Naive B cell (primary cell): ENCODE measurements at regions not wholly inside any gene's neighbourhood (a gene's known extent, or its start where the extent isn't known, plus 50 kb on each side); places are given as distances from the start of the nearest gene placed in this dataset.

Experiments
- ATAC-seq, 2 donors: fragments of 150-1000 bp; cut with Tn5 transposase; 2 replicates each; pipeline ENCODE4 v1.10.0; 2021; ENCODE audit warnings: low read depth in 2 of 2, mild to moderate bottlenecking in 2 of 2, moderate library complexity in 2 of 2
- DNase-seq: peaks from one replicate; pipeline ENCODE4 v3.0.0; 2022
- H3K27ac Mint-ChIP-seq, 6 donors: one replicate each; pipeline ENCODE4 v1.8.0; 2020 to 2022; ENCODE audit warnings: mild to moderate bottlenecking in 6 of 6, mixed read lengths in 6 of 6, moderate library complexity in 5 of 6, inconsistent platforms in 2 of 6
- H3K27me3 Mint-ChIP-seq, 3 donors: one replicate each; pipeline ENCODE4 v1.8.0; 2021 to 2022; ENCODE audit warnings: mixed read lengths in 3 of 3, mild to moderate bottlenecking in 1 of 3
- H3K36me3 Mint-ChIP-seq, 2 donors: one replicate each; pipeline ENCODE4 v1.8.0; 2020 to 2022; ENCODE audit warnings: mixed read lengths in 2 of 2, inconsistent platforms in 1 of 2, mild to moderate bottlenecking in 1 of 2
- H3K4me1 Mint-ChIP-seq, 3 donors: one replicate each; pipeline ENCODE4 v1.8.0; 2020 to 2022; ENCODE audit warnings: mixed read lengths in 3 of 3, inconsistent platforms in 1 of 3, mild to moderate bottlenecking in 1 of 3, moderate library complexity in 1 of 3
- H3K4me3 Mint-ChIP-seq, 8 donors: one replicate each; pipeline ENCODE4 v1.8.0; 2020 to 2022; ENCODE audit warnings: mild to moderate bottlenecking in 8 of 8, mixed read lengths in 8 of 8, moderate library complexity in 8 of 8, inconsistent platforms in 2 of 8
- H3K9me3 Mint-ChIP-seq, 7 donors: one replicate each; pipeline ENCODE4 v1.8.0; 2020 to 2022; ENCODE audit warnings: mixed read lengths in 7 of 7, mild to moderate bottlenecking in 5 of 7, inconsistent platforms in 2 of 7, moderate library complexity in 1 of 7

DNA sequence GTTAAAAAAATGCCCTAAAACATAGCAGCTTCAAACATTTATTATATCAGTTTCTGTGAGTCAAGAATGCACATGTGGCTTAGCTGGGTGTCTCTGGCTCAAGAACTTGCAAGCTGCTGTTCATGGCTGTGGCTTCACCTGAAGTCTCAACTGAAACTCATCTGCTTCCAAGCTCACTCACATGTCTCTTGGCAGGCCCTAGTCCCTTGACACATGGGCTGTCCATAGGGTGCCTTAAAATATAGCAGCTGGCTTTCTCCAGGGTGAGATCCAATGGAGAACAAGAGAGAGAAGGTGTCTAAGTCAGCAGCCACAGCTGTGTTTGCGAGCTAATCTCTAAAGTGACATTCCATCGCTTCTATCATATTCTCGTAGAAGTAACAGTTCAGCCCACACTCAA, 152.8 kb downstream of the DSEL start:
- Mint-ChIP-seq H3K27ac (no peak overlapping the region), H3K36me3 (no peaks in the 10 kb centered on the region), H3K4me1 (no peaks in the 10 kb centered on the region), H3K4me3 (no peak overlapping the region), H3K27me3 (no peaks in the 10 kb centered on the region), H3K9me3 (no peaks in the 10 kb centered on the region)
- DNase-seq = no peak
- ATAC-seq = no peak

DNA sequence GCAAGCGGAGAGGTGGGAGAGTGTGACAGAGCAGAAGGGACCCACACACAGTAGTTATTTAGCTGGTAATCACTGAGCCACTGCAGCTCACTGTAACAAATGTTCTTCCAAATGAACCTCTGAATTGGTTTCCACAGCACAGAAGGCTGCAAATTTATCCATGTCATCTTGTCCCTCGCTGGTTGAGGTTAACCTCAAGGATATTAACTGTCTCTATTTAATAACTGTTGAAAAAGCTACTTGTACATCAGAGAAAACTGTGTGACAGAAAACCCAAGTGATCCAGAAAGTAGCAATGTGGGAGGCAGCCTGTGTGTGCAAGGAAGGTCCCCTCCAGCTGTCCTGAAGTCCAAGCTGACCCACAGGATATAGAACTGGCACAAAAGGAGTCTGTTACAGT, 153.6 kb downstream of the DSEL start:
- H3K27me3 Mint-ChIP-seq = no peaks in the 10 kb centered on the region
- no peaks in the 10 kb centered on the region for H3K4me1 Mint-ChIP-seq
- no peak overlapping the region for H3K27ac Mint-ChIP-seq
- DNase-seq (no peak), ATAC-seq (no peak)
- no peaks in the 10 kb centered on the region for H3K9me3 Mint-ChIP-seq
- peaks cover 0 to 1% of the 10 kb centered on the region in 2 donors for H3K36me3 Mint-ChIP-seq
- no peak overlapping the region for H3K4me3 Mint-ChIP-seq

DNA sequence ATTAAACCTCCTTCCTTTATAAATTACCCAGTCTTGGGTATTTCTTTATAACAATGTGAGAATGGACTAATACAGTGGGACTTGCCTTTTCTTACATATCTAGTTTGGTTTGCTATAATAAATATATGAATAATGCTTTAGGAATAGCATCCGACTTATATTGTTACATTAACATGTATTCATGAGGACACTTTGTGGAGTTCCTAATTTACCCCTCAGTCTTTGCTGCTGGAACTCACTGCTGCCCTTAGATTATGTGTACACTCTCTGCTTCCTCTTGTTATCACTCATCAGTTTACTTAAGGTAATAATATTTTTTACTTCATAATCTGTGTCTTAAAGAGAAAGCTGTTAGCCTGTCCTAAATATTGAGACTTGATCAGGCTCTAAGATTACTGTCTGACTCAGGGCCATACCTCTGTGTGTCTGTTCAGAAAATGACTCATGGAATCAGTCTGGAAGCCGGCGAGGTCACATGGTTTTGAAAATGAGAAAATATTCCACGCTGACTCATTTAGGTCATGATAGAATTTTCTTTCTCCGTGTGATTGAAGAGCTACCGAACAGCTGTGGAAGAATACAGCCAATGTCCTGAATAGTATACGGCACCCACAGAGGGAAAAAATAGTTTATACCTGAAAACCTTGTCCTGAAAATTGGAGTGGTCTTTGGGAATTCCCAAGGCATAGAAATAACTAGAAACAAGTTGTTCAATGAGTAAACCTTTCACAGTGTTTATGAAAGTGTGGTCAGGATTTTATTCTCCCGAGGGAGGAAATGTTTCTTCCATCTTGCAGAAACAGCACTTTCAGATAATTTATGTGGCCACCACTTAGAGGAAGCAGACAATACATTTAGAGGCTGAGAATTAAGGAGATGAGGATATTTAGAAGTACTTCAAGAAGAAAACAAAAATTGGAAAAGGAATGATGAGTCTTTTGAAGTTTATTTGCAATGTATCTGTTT, 156.4 kb downstream of the DSEL start:
- no peaks in the 10 kb centered on the region for H3K27me3 Mint-ChIP-seq
- H3K4me1 Mint-ChIP-seq = no peaks in the 10 kb centered on the region
- peaks cover 0 to 7% of the 10 kb centered on the region in 2 donors for H3K36me3 Mint-ChIP-seq
- no peak overlapping the region for H3K4me3 Mint-ChIP-seq
- no peak overlapping the region for H3K27ac Mint-ChIP-seq
- peaks cover 0 to 4% (median 0%) of the 10 kb centered on the region in 7 donors for H3K9me3 Mint-ChIP-seq
- ATAC-seq (no peak), DNase-seq (no peak)

DNA sequence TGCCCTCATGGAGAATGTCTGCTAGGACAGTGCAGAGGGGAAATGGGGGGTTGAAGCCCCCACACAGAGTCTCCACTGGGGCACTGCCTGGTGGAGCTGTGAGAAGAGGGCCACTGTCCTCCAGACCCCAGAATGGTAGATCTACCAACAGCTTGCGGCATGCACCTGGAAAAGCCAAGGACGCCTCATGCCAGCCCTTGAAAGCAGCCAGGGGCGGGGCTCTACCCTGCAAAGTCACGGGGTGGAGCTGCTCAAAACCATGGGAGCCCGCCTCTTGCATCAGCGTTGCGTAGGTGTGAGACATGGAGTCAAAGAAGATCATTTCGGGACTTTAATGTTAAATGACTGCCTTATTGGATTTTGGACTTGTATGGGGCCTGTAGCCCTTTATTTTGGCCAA, 157.6 kb downstream of the DSEL start:
- Mint-ChIP-seq H3K9me3 (peaks cover 0 to 4% (median 0%) of the 10 kb centered on the region in 7 donors), H3K36me3 (peaks cover 0 to 7% of the 10 kb centered on the region in 2 donors), H3K27ac (no peak overlapping the region), H3K4me1 (no peaks in the 10 kb centered on the region), H3K4me3 (no peak overlapping the region), H3K27me3 (no peaks in the 10 kb centered on the region)
- no peak for ATAC-seq
- DNase-seq = no peak

DNA sequence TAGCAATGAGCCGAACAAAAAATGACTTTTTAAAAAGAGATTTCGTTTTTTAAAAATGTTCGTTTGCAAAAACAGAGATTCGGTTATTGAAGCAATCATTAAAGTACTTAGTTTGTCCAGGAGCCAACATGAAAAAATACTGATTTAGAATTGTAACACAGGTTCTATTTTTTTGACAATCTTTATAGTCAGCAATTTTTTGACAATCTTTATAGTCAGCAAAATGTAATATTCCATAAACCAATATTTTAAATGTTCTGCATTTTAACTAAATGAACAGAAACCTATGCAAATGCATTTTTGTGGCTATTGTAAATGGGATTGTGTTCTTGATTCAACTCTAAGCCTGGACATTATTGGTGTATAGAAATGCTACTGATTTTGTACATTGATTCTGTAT, 161.8 kb downstream of the DSEL start:
- ATAC-seq (no peak), DNase-seq (no peak)
- no peaks in the 10 kb centered on the region for H3K4me1 Mint-ChIP-seq
- H3K36me3 Mint-ChIP-seq = peaks cover 0 to 7% of the 10 kb centered on the region in 2 donors
- no peak overlapping the region for H3K4me3 Mint-ChIP-seq
- no peaks in the 10 kb centered on the region for H3K27me3 Mint-ChIP-seq
- peaks cover 0 to 4% (median 0%) of the 10 kb centered on the region in 7 donors for H3K9me3 Mint-ChIP-seq
- H3K27ac Mint-ChIP-seq = no peak overlapping the region

DNA sequence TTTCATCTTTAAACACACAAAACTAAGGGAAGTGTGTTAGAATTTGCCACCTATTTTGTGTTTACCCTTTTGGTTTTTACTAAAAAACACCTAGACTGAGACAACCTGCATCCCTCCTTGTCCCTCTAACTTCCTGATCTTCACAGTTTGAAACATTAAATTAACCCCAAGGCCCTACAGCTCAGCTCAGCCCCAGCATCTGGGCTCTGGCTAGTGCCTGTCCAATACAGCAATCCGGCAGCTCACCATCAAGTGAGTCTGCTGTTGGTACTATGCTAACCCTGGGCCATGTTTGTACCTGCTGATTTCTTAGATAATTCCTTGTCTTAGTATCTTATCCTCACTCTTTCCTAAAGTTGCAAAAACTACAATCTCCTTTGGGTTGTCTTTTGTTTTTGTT, 162.4 kb downstream of the DSEL start:
- H3K4me3 Mint-ChIP-seq = no peak overlapping the region
- no peak for DNase-seq
- H3K9me3 Mint-ChIP-seq = peaks cover 0 to 4% (median 0%) of the 10 kb centered on the region in 7 donors
- no peak overlapping the region for H3K27ac Mint-ChIP-seq
- peaks cover 0 to 7% of the 10 kb centered on the region in 2 donors for H3K36me3 Mint-ChIP-seq
- ATAC-seq = no peak
- no peaks in the 10 kb centered on the region for H3K27me3 Mint-ChIP-seq
- no peaks in the 10 kb centered on the region for H3K4me1 Mint-ChIP-seq

DNA sequence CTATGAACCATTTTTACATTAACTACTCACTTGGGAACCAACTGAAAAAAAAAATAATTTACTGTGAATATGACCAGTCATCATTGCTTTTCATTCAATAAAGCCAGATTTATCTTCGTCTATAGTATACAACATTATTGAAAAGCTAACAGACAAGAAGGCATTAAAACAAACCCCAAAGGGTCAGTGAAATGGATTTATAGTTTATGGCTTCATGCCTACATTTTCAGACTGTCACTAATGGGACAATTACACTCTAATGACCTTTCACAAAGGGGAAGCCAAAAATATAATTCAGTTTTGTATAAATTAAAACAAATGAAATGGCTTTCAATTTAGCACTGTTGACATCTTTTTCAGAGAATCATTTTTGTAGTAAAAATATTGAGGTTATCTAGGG, 169.1 kb downstream of the DSEL start:
- no peaks in the 10 kb centered on the region for H3K27me3 Mint-ChIP-seq
- H3K4me3 Mint-ChIP-seq = no peak overlapping the region
- ATAC-seq (no peak), DNase-seq (no peak)
- H3K4me1 Mint-ChIP-seq = no peaks in the 10 kb centered on the region
- H3K9me3 Mint-ChIP-seq = no peaks in the 10 kb centered on the region
- no peaks in the 10 kb centered on the region for H3K36me3 Mint-ChIP-seq
- no peak overlapping the region for H3K27ac Mint-ChIP-seq

DNA sequence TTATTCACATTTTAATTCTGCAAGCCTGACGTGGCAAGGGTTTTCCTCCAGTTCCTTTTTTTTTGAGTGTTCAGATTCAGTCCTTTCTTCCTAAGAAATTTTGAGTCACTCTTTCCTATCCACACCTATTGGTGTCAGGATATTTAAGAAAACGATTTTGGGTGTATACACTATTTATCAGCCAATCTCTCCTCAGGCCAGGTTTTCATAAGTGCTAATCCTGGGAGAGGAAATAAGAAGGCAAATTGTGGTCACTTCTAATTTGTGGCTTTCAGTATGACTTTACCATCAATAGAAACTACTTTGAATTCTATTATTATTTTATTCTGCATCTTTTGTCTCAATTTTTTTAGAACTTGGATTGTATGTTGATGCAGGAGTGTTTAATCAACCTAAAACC, 174.4 kb downstream of the DSEL start:
- ATAC-seq (no peak), DNase-seq (no peak)
- H3K4me3 Mint-ChIP-seq = no peak overlapping the region
- H3K9me3 Mint-ChIP-seq = peaks cover 0 to 9% (median 2%) of the 10 kb centered on the region in 7 donors
- H3K27ac Mint-ChIP-seq = no peak overlapping the region
- H3K4me1 Mint-ChIP-seq = no peaks in the 10 kb centered on the region
- no peaks in the 10 kb centered on the region for H3K27me3 Mint-ChIP-seq
- no peaks in the 10 kb centered on the region for H3K36me3 Mint-ChIP-seq

DNA sequence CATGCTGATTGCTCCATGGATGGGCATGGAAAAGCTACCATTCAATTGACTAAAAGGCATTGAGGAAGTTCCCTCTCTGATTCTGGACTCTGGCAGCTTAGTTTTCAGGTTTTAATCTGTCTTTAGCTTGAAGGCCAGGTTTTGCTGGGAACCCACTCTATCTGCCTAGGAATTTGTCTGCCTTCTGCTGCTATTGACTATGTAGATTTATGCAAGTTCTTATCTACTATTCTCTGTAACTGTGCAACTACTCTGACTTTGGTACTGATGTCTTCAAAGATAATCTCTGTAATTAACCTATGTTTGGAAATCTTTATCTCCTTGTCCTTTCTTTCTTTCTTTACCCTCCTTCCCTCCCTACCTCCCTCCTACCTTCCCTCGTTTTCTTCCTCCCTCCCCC, 178.8 kb downstream of the DSEL start:
- H3K4me1 Mint-ChIP-seq = no peaks in the 10 kb centered on the region
- ATAC-seq (no peak), DNase-seq (no peak)
- no peaks in the 10 kb centered on the region for H3K36me3 Mint-ChIP-seq
- peaks cover 0 to 9% (median 5%) of the 10 kb centered on the region in 7 donors for H3K9me3 Mint-ChIP-seq
- no peak overlapping the region for H3K4me3 Mint-ChIP-seq
- H3K27me3 Mint-ChIP-seq = peaks cover 0 to 4% (median 0%) of the 10 kb centered on the region in 3 donors
- H3K27ac Mint-ChIP-seq = no peak overlapping the region

DNA sequence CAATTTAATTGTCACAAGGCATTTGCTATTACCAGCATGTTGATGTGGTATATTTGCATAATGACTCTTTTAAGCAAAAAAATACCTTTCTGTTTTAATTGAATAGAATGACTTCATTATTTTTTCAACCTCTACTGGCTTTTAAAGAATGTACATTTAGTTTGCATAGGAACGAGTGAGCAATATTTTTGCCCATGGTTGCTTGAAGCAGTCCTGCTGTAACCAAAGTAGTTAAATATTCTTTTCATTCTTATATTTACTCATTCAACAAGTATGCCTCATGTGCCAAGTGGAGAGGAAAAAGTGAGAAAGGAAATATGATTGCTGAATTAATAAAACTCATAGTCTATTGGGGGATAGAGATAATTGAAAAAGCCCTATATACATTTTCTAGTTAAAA, 184.7 kb downstream of the DSEL start:
- H3K4me1 Mint-ChIP-seq = no peaks in the 10 kb centered on the region
- DNase-seq (no peak), ATAC-seq (no peak)
- H3K9me3 Mint-ChIP-seq = peaks cover 0 to 9% (median 0%) of the 10 kb centered on the region in 7 donors
- H3K4me3 Mint-ChIP-seq = no peak overlapping the region
- no peak overlapping the region for H3K27ac Mint-ChIP-seq
- H3K27me3 Mint-ChIP-seq = peaks cover 0 to 4% (median 0%) of the 10 kb centered on the region in 3 donors
- H3K36me3 Mint-ChIP-seq = no peaks in the 10 kb centered on the region

DNA sequence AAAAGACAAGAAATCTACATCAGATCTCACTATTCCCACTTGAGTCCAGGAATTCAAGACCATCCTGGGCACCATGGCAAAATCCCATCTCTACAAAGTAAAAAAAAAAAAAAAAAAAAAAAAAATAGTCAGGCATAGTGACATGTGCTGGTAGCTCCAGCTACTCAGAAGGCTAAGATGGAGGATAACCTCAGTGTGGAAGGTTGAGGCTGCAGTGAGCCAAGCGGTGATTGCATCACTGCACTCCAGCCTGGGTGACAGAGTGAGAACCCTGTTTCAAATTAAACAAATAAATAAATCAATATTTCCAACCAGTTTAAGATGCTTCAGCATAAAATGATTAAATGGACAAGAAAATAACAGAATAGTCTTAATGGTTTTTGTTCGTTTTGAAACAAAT, 197.4 kb downstream of the DSEL start:
- Mint-ChIP-seq H3K36me3 (no peaks in the 10 kb centered on the region), H3K9me3 (peaks cover 0 to 6% (median 3%) of the 10 kb centered on the region in 7 donors), H3K4me1 (no peaks in the 10 kb centered on the region), H3K27ac (no peak overlapping the region), H3K4me3 (no peak overlapping the region), H3K27me3 (no peaks in the 10 kb centered on the region)
- no peak for DNase-seq
- ATAC-seq = no peak

DNA sequence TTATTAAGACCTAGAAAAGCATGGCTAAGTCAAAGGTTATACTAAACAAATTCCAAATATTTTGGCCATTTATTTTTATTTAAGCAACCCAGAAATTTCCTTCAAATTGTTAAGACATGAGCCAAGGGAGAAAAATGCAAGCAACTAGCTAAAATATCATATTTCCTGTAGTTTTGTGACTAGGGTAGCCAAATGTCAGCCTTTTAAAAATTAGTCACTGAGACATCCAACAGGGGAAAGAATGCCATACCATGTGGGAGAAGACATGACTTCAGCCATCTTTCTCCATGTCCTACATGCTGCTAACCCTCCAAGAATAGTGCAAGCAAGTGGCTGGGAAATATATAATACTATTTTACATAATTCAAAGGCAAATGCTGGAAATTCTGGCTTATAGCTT, 197.9 kb downstream of the DSEL start:
- Mint-ChIP-seq H3K27me3 (no peaks in the 10 kb centered on the region), H3K27ac (no peak overlapping the region), H3K4me1 (no peaks in the 10 kb centered on the region), H3K36me3 (no peaks in the 10 kb centered on the region), H3K4me3 (no peak overlapping the region), H3K9me3 (peaks cover 0 to 6% (median 3%) of the 10 kb centered on the region in 7 donors)
- DNase-seq = no peak
- no peak for ATAC-seq

DNA sequence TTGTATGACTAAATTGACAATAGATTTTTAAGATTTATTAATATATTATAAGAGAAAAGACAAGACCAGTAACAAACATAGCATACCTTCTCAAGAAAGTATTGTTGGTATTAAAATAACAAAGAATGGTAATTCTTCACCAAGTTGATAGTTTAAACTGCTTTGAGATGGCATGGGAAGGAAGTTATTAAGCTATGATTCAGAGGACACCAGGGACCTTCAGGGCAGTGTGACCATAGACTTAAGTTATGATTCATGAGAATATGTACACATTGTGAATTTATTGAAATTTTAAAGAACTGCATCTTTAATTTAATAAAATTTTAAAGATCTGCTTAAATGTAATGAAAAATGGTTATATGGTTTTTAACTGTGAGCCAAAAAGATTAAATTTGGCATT, 205.7 kb downstream of the DSEL start:
- no peaks in the 10 kb centered on the region for H3K27me3 Mint-ChIP-seq
- H3K27ac Mint-ChIP-seq = no peak overlapping the region
- H3K36me3 Mint-ChIP-seq = no peaks in the 10 kb centered on the region
- H3K4me3 Mint-ChIP-seq = no peak overlapping the region
- no peaks in the 10 kb centered on the region for H3K9me3 Mint-ChIP-seq
- ATAC-seq = no peak
- DNase-seq = no peak
- no peaks in the 10 kb centered on the region for H3K4me1 Mint-ChIP-seq

DNA sequence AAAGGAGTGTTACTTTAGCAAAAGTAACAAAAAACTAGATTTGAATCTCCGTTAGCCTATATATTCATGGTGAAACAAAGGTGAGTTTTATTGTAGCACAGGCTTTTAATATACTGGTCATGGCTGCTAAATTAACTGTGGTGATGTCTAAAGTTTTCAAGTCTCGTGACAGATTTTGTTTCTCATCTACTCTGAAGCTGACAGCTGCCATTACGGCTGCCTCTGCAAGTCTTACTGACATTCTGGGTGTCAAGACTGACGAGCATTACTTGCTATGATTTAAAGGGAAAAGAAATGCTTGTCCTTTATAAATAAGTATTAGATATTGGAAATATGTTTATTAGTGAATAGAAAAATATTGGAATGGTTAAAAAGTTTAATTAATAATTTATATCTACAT, 207.7 kb downstream of the DSEL start:
- Mint-ChIP-seq H3K4me3 (no peak overlapping the region), H3K36me3 (no peaks in the 10 kb centered on the region), H3K27me3 (no peaks in the 10 kb centered on the region), H3K9me3 (no peaks in the 10 kb centered on the region), H3K4me1 (no peaks in the 10 kb centered on the region), H3K27ac (no peak overlapping the region)
- no peak for ATAC-seq
- no peak for DNase-seq
